DND-41 (cell line): ENCODE measurements at regions not wholly inside any gene's neighbourhood (a gene's known extent, or its start where the extent isn't known, plus 50 kb on each side); places are given as distances from the start of the nearest gene placed in this dataset.

Experiments used
- ATAC-seq: fragments of 200-7000 bp; cut with Tn5 transposase; 3 replicates; pipeline ENCODE4 v1.9.1; 2021; ENCODE audit warnings: low read depth; ENCODE audit not compliant: insufficient read depth
- DNase-seq: peaks from one replicate; pipeline ENCODE4 v3.0.0-alpha.2; 2020
- H2AFZ ChIP-seq: 2 replicates; pipeline ENCODE4 v1.6.0; 2012; ENCODE audit warnings: low read depth, low read length
- H3K27ac ChIP-seq: 2 replicates; pipeline ENCODE4 v1.5.1; 2012; ENCODE audit warnings: low read length, inconsistent platforms
- H3K27me3 ChIP-seq: fragments of 200-600 bp; sonication (generic); 2 replicates; pipeline ENCODE4 v1.6.0; 2012; ENCODE audit warnings: low read length, mild to moderate bottlenecking, inconsistent platforms; ENCODE audit not compliant: insufficient read depth, poor library complexity
- H3K36me3 ChIP-seq: 2 replicates; pipeline ENCODE4 v1.5.1; 2012; ENCODE audit warnings: low read length, inconsistent platforms; ENCODE audit not compliant: insufficient read depth
- H3K4me1 ChIP-seq: 2 replicates; pipeline ENCODE4 v1.5.1; 2012; ENCODE audit warnings: mild to moderate bottlenecking, low read length; ENCODE audit not compliant: insufficient read depth
- H3K4me2 ChIP-seq: 2 replicates; pipeline ENCODE4 v1.6.0; 2012; ENCODE audit warnings: mild to moderate bottlenecking, moderate library complexity, low read length, inconsistent platforms; ENCODE audit not compliant: insufficient read depth
- H3K4me3 ChIP-seq, 2 experiments: fragments of 200-600 bp in 1 of 2; shearing (Covaris generic) in 1 of 2; 2 replicates each; pipeline ENCODE4 v1.5.1; 2012 to 2016; ENCODE audit warnings: inconsistent platforms in 2 of 2, low read length in 2 of 2, mild to moderate bottlenecking in 2 of 2, low read depth in 1 of 2, moderate library complexity in 1 of 2
- H3K79me2 ChIP-seq: 2 replicates; pipeline ENCODE4 v1.6.0; 2012; ENCODE audit warnings: low read length, inconsistent platforms; ENCODE audit not compliant: insufficient read depth
- H3K9ac ChIP-seq: 2 replicates; pipeline ENCODE4 v1.6.0; 2012; ENCODE audit warnings: low read depth, mild to moderate bottlenecking, inconsistent platforms, low read length, moderate library complexity
- H3K9me3 ChIP-seq: 2 replicates; pipeline ENCODE4 v1.5.1; 2012; ENCODE audit warnings: low read length, moderate library complexity, mild to moderate bottlenecking, inconsistent platforms; ENCODE audit not compliant: insufficient read depth, severe bottlenecking
- H4K20me1 ChIP-seq: 2 replicates; pipeline ENCODE4 v1.6.0; 2012; ENCODE audit warnings: low read length; ENCODE audit not compliant: insufficient read depth
- EZH2 ChIP-seq: IDR thresholded peaks from 3 replicates; pipeline ENCODE4 v1.6.1; 2012; ENCODE audit warnings: borderline replicate concordance, low read depth, mild to moderate bottlenecking, moderate library complexity, low read length, inconsistent platforms; ENCODE audit not compliant: severe bottlenecking
- TF ChIP-seq, protein P1 (sequence below): IDR thresholded peaks from 2 replicates; pipeline ENCODE4 v1.5.1; 2012; ENCODE audit warnings: borderline replicate concordance, low read length, moderate library complexity, mild to moderate bottlenecking; ENCODE audit not compliant: poor library complexity, severe bottlenecking; ENCODE audit errors: extremely low read depth

DNA sequence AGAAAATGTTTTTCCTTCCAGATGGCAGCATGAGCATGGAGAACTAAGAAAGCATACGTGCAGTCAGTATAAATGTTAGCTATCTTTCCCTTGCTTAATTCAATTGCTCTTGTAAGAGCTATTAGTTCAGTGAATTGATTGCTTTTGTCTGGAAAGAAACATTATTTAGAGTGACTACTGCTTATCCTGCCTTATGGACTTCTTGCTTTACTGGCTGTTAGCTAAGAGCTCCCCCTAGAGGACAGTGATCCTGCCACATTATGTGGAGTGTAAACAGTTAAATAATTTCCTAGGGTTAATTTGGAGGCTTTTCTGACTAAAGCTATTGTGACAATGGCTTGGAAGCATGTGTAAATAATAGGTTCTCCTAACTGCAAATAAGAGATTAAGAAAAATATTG lies 1402.4 kb downstream of the FAM133A start:
- no peaks in the 10 kb centered on the region for H3K36me3 ChIP-seq
- DNase-seq (no peak), ATAC-seq (no peak)
- no peaks in the 10 kb centered on the region for H4K20me1 ChIP-seq
- no peak overlapping the region for H3K4me3 ChIP-seq
- no peak overlapping the region for H3K4me2 ChIP-seq
- no peaks in the 10 kb centered on the region for H3K9me3 ChIP-seq
- H3K27me3 ChIP-seq = no peaks in the 10 kb centered on the region
- H3K27ac ChIP-seq = no peak overlapping the region
- no peaks in the 10 kb centered on the region for H3K4me1 ChIP-seq
- no peak overlapping the region for H3K9ac ChIP-seq
- H2AFZ ChIP-seq = no peak overlapping the region
- H3K79me2 ChIP-seq = no peaks in the 10 kb centered on the region
- no peak for TF ChIP-seq EZH2
- TF ChIP-seq, protein P1, sequence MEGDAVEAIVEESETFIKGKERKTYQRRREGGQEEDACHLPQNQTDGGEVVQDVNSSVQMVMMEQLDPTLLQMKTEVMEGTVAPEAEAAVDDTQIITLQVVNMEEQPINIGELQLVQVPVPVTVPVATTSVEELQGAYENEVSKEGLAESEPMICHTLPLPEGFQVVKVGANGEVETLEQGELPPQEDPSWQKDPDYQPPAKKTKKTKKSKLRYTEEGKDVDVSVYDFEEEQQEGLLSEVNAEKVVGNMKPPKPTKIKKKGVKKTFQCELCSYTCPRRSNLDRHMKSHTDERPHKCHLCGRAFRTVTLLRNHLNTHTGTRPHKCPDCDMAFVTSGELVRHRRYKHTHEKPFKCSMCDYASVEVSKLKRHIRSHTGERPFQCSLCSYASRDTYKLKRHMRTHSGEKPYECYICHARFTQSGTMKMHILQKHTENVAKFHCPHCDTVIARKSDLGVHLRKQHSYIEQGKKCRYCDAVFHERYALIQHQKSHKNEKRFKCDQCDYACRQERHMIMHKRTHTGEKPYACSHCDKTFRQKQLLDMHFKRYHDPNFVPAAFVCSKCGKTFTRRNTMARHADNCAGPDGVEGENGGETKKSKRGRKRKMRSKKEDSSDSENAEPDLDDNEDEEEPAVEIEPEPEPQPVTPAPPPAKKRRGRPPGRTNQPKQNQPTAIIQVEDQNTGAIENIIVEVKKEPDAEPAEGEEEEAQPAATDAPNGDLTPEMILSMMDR = peak; percentile 58

DNA sequence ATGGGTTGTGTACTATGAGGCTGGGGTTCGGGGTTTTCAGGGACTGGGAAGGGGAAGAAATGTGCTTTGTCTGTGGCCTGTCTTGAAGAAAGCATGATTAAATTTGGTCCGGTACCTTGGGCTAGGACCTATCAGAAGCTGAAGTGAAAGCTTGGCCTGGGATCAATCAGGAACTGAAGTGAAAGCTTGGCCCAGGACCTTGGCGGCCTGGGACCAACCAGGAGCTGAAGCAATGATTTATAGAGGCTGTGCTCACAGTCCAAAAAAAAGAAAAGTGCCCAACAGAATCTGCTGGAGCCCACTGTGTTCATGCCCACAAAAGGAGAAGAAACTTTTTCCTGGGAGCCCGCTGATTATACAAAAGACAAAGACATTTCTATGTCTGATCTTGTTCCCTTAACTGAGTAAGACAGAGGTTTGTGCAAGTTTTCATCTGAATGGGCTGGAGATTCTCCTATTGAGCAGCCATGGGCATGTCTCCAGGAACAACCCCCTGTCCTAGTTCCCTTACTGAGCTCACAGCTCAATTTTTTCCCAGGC lies 1427.9 kb downstream of the FAM133A start:
- no peak overlapping the region for H3K27ac ChIP-seq
- H3K79me2 ChIP-seq = no peaks in the 10 kb centered on the region
- ATAC-seq (no peak), DNase-seq (no peak)
- H3K27me3 ChIP-seq = no peaks in the 10 kb centered on the region
- no peak overlapping the region for H3K4me2 ChIP-seq
- H3K36me3 ChIP-seq = no peaks in the 10 kb centered on the region
- H4K20me1 ChIP-seq = no peaks in the 10 kb centered on the region
- TF ChIP-seq, protein P1 = no peak
- no peak for TF ChIP-seq EZH2
- no peak overlapping the region for H2AFZ ChIP-seq
- H3K4me1 ChIP-seq = no peaks in the 10 kb centered on the region
- no peak overlapping the region for H3K4me3 ChIP-seq
- no peak overlapping the region for H3K9ac ChIP-seq
- H3K9me3 ChIP-seq = no peaks in the 10 kb centered on the region

DNA sequence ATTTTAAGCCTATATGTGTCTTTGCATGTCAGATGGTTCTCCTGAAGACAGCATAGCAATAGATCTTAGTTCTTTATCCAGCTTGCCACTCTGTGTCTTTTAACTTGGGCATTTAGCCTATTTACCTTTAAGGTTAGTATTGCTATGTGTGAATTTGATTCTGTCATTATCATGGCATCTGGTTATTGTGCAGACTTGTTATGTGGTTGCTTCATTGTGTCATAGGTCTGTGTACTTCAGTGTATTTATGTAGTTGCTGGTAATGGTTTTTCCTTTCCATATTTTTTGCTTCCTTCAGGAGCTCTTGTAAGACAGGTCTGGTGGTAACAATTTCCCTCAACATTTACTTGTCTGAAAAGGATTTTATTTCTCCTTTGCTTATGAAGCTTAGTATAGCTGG lies 1443.5 kb downstream of the FAM133A start:
- DNase-seq (no peak), ATAC-seq (no peak)
- Histone ChIP-seq H3K4me1 (no peaks in the 10 kb centered on the region), H3K27me3 (no peaks in the 10 kb centered on the region), H3K4me2 (no peak overlapping the region), H3K9me3 (no peaks in the 10 kb centered on the region), H3K4me3 (no peak overlapping the region), H3K36me3 (no peaks in the 10 kb centered on the region), H2AFZ (no peak overlapping the region), H3K27ac (no peak overlapping the region), H3K9ac (no peak overlapping the region), H4K20me1 (no peaks in the 10 kb centered on the region), H3K79me2 (no peaks in the 10 kb centered on the region)
- no peak for TF ChIP-seq EZH2
- TF ChIP-seq, protein P1 = no peak
